ENCODE measurements at regions not wholly inside any gene's neighbourhood (a gene's known extent, or its start where the extent isn't known, plus 50 kb on each side); places are given as distances from the start of the nearest gene placed in this dataset.

- no peak for TF ChIP-seq NR2C2 (CRISPR knock-in tag; IDR thresholded peaks at IDR 0.05; ENCODE audit: borderline replicate concordance)
- TF ChIP-seq SPEN (CRISPR knock-in tag; IDR thresholded peaks at IDR 0.05; ENCODE audit: low read depth) = no peak
- TF ChIP-seq ZNF503 (CRISPR knock-in tag; IDR thresholded peaks at IDR 0.05) = no peak
- no peak for TF ChIP-seq REXO4 (CRISPR knock-in tag; IDR thresholded peaks at IDR 0.05; ENCODE audit: borderline replicate concordance)
- no TSS peak for BruUV-seq (replicated peaks)
- Histone ChIP-seq H3K4me3 (replicated peaks in 1 of 3; ENCODE audit: insufficient read depth in 1 of 3, low read depth in 2 of 3, low read length in 3 of 3) (no peak overlapping the region), H3K36me3 (replicated peaks in 1 of 2; ENCODE audit: control insufficient read depth in 1 of 2, insufficient read depth in 2 of 2, low read length in 2 of 2) (no peaks in the 10 kb centered on the region), H3K79me2 (ENCODE audit: insufficient read depth, low read length) (no peaks in the 10 kb centered on the region), H3K9me3 (ENCODE audit: low read length) (no peaks in the 10 kb centered on the region), H3K9ac (ENCODE audit: insufficient read depth, low read depth, low read length) (no peak overlapping the region), H3K27me3 (ENCODE audit: control insufficient read depth in 1 of 2, insufficient read depth in 2 of 2, low read length in 2 of 2) (no peaks in the 10 kb centered on the region), H3K27ac (ENCODE audit: extremely low read length, insufficient read depth, low read length) (no peak overlapping the region), H4K20me1 (ENCODE audit: insufficient read depth, low read length) (no peaks in the 10 kb centered on the region), H2AFZ (ENCODE audit: low read length) (no peak overlapping the region), H3K4me1 (ENCODE audit: insufficient read depth, low read length) (peaks cover 15% of the 10 kb centered on the region), H3K4me2 (ENCODE audit: low read depth, low read length) (no peak overlapping the region)
- ATAC-seq (no peak), FAIRE-seq (no peak), DNase-seq (ENCODE audit: low spot score) (no peak)
- ChIA-PET POLR2A (no interaction called here), CTCF (ENCODE audit: low intra/inter-chr PET ratio, low total read pairs) (no interaction called here)
- WGBS (ENCODE audit: low lambda C conversion rate) = 75% methylated on average over 4 of the region's 7 CpGs
- intact Hi-C loops (cut with micrococcal nuclease; ENCODE audit: unreplicated experiment) (no loop called here), in situ Hi-C loops (cut with HindIII; ENCODE audit: extremely low pct_ligation_motif_present, low pct_unique_long_range_greater_than_20kb) (no loop called here)
These were observed 68.4 kb upstream of the NR3C1 start for GRCh38 chr5:143471666-143472464.

GRCh38 chr5:143471041-143471509 is 67.6 kb upstream of the NR3C1 start:
- ChIA-PET POLR2A (no interaction called here), CTCF (ENCODE audit: low intra/inter-chr PET ratio, low total read pairs) (no interaction called here)
- intact Hi-C loops (cut with micrococcal nuclease; ENCODE audit: unreplicated experiment) = no loop called here
- no peaks in the 10 kb centered on the region for H3K36me3 ChIP-seq (replicated peaks in 1 of 2; ENCODE audit: control insufficient read depth in 1 of 2, insufficient read depth in 2 of 2, low read length in 2 of 2)
- FAIRE-seq (no peak), DNase-seq (ENCODE audit: low spot score) (no peak), ATAC-seq (no peak)
- 58% methylated on average over 1 of the region's 1 CpG for WGBS (ENCODE audit: low lambda C conversion rate)
- peaks cover 12% of the 10 kb centered on the region for H3K4me1 ChIP-seq (ENCODE audit: insufficient read depth, low read length)
- H3K79me2 ChIP-seq (ENCODE audit: insufficient read depth, low read length) = no peaks in the 10 kb centered on the region
- H4K20me1 ChIP-seq (ENCODE audit: insufficient read depth, low read length) = no peaks in the 10 kb centered on the region
- TF ChIP-seq ZNF615 (CRISPR knock-in tag; IDR thresholded peaks at IDR 0.05; ENCODE audit: borderline replicate concordance) (no peak), KDM4B (CRISPR knock-in tag; IDR thresholded peaks at IDR 0.05) (no peak), GLMP (CRISPR knock-in tag; IDR thresholded peaks at IDR 0.05; ENCODE audit: borderline replicate concordance) (no peak), ZSCAN25 (CRISPR knock-in tag; IDR thresholded peaks at IDR 0.05) (no peak), TP53 (CRISPR knock-in tag; conservative IDR thresholded peaks at IDR 0.05) (no peak), ZNF777 (CRISPR knock-in tag; IDR thresholded peaks at IDR 0.05) (no peak)
- no peak overlapping the region for H3K27ac ChIP-seq (ENCODE audit: extremely low read length, insufficient read depth, low read length)
- no peaks in the 10 kb centered on the region for H3K9me3 ChIP-seq (ENCODE audit: low read length)
- no peak overlapping the region for H3K4me2 ChIP-seq (ENCODE audit: low read depth, low read length)
- H3K9ac ChIP-seq (ENCODE audit: insufficient read depth, low read depth, low read length) = no peak overlapping the region
- no peak overlapping the region for H3K4me3 ChIP-seq (replicated peaks in 1 of 3; ENCODE audit: insufficient read depth in 1 of 3, low read depth in 2 of 3, low read length in 3 of 3)
- BruUV-seq (replicated peaks) = no TSS peak
- H3K27me3 ChIP-seq (ENCODE audit: control insufficient read depth in 1 of 2, insufficient read depth in 2 of 2, low read length in 2 of 2) = no peaks in the 10 kb centered on the region
- in situ Hi-C loops (cut with HindIII; ENCODE audit: extremely low pct_ligation_motif_present, low pct_unique_long_range_greater_than_20kb) = no loop called here
- no peak overlapping the region for H2AFZ ChIP-seq (ENCODE audit: low read length)

All from HepG2 (cell line).